IMR-90 (cell line): ENCODE measurements at regions not wholly inside any gene's neighbourhood (a gene's known extent, or its start where the extent isn't known, plus 50 kb on each side); places are given as distances from the start of the nearest gene placed in this dataset.

ENCODE experiments used
- ATAC-seq: fragments of 200-7000 bp; cut with Tn5 transposase; 2 replicates; pipeline ENCODE4 v1.9.1; 2020; ENCODE audit warnings: low read depth, mild to moderate bottlenecking, moderate library complexity
- BruUV-seq: library from RNA; stranded (reverse); fragments of 400-500 nt; replicated peaks from 2 replicates; lab custom pipeline; 2021; lab: Mats Ljungman, UMichigan
- CTCF ChIA-PET: fragments of 300-600 bp; formaldehyde crosslinking; extraction: SDS; loops from one replicate; lab custom pipeline; 2021; ENCODE audit warnings: antibody characterized with exemption; lab: Yijun Ruan, JAX
- POLR2A ChIA-PET: fragments of 300-600 bp; sonication (Branson Sonifier 250); formaldehyde crosslinking; loops from one replicate; lab custom pipeline; 2022; ENCODE audit warnings: antibody characterized with exemption; ENCODE audit not compliant: unreplicated experiment; lab: Charles Lee
- DNase-seq: peaks from one replicate; pipeline ENCODE4 v3.0.0; 2013
- H2AFZ ChIP-seq: replicated peaks from 2 replicates; pipeline ENCODE3; 2013; ENCODE audit warnings: low read length, mild to moderate bottlenecking; ENCODE audit not compliant: poor library complexity
- H2AK5ac ChIP-seq: 2 replicates; pipeline ENCODE4 v1.6.1; 2013; ENCODE audit warnings: low read depth, low read length, inconsistent platforms
- H2AK9ac ChIP-seq: replicated peaks from 2 replicates; pipeline ENCODE3; 2013; ENCODE audit warnings: mild to moderate bottlenecking, low read depth, low read length, moderate library complexity; ENCODE audit not compliant: poor library complexity
- H2BK120ac ChIP-seq: 2 replicates; pipeline ENCODE4 v1.6.1; 2013; ENCODE audit warnings: low read depth, low read length, inconsistent platforms
- H2BK15ac ChIP-seq: 3 replicates; pipeline ENCODE4 v1.6.1; 2013; ENCODE audit warnings: low read depth, low read length, inconsistent platforms
- H2BK20ac ChIP-seq: 2 replicates; pipeline ENCODE4 v1.6.1; 2013; ENCODE audit warnings: low read depth, mild to moderate bottlenecking, inconsistent platforms, low read length, moderate library complexity
- H2BK5ac ChIP-seq: 2 replicates; pipeline ENCODE4 v1.6.1; 2013; ENCODE audit warnings: mild to moderate bottlenecking, low read depth, low read length, inconsistent platforms; ENCODE audit not compliant: poor library complexity, severe bottlenecking
- H3K14ac ChIP-seq: replicated peaks from 2 replicates; pipeline ENCODE4 v1.6.1; 2013; ENCODE audit warnings: low read depth, low read length, inconsistent platforms
- H3K18ac ChIP-seq: 2 replicates; pipeline ENCODE4 v1.6.1; 2013; ENCODE audit warnings: low read depth, low read length, control low read depth
- H3K23ac ChIP-seq: 2 replicates; pipeline ENCODE4 v1.6.1; 2013; ENCODE audit warnings: low read depth, low read length, inconsistent platforms
- H3K27ac ChIP-seq: 2 replicates; pipeline ENCODE4 v1.5.1; 2013; ENCODE audit warnings: mild to moderate bottlenecking, control low read depth, low read length; ENCODE audit not compliant: insufficient read depth
- H3K27me3 ChIP-seq: 2 replicates; pipeline ENCODE4 v1.6.1; 2013; ENCODE audit warnings: low read length; ENCODE audit not compliant: control insufficient read depth, insufficient read depth
- H3K36me3 ChIP-seq: 2 replicates; pipeline ENCODE4 v1.6.1; 2013; ENCODE audit warnings: low read length, mixed read lengths; ENCODE audit not compliant: control insufficient read depth, insufficient read depth
- H3K4ac ChIP-seq: 2 replicates; pipeline ENCODE4 v1.6.1; 2013; ENCODE audit warnings: low read depth, low read length, inconsistent platforms
- H3K4me1 ChIP-seq: 2 replicates; pipeline ENCODE4 v1.6.1; 2013; ENCODE audit warnings: low read length, mixed read lengths; ENCODE audit not compliant: control insufficient read depth, insufficient read depth
- H3K4me2 ChIP-seq: 2 replicates; pipeline ENCODE4 v1.6.1; 2013; ENCODE audit warnings: low read depth, mild to moderate bottlenecking, control low read depth, low read length, moderate library complexity
- H3K4me3 ChIP-seq: 2 replicates; pipeline ENCODE4 v1.5.1; 2013; ENCODE audit warnings: low read depth, mild to moderate bottlenecking, control low read depth, low read length, moderate library complexity; ENCODE audit not compliant: insufficient read depth
- H3K56ac ChIP-seq: 2 replicates; pipeline ENCODE4 v1.6.1; 2013; ENCODE audit warnings: low read length, inconsistent platforms; ENCODE audit not compliant: insufficient read depth; ENCODE audit errors: extremely low read depth
- H3K79me1 ChIP-seq, 2 experiments: 2 replicates each; pipeline ENCODE4 v1.6.1; 2013; ENCODE audit warnings: low read length in 2 of 2, inconsistent platforms in 1 of 2, low read depth in 1 of 2
- H3K9ac ChIP-seq: 2 replicates; pipeline ENCODE4 v1.6.1; 2013; ENCODE audit warnings: low read depth, low read length, control low read depth
- H3K9me1 ChIP-seq: 2 replicates; pipeline ENCODE4 v1.6.1; 2013; ENCODE audit warnings: low read length, inconsistent platforms; ENCODE audit not compliant: insufficient read depth
- H3K9me3 ChIP-seq: 2 replicates; pipeline ENCODE4 v1.6.1; 2013; ENCODE audit warnings: low read length; ENCODE audit not compliant: control insufficient read depth, insufficient read depth
- H4K20me1 ChIP-seq: 2 replicates; pipeline ENCODE4 v1.6.1; 2013; ENCODE audit warnings: low read length, inconsistent platforms; ENCODE audit not compliant: insufficient read depth
- H4K5ac ChIP-seq: 2 replicates; pipeline ENCODE4 v1.6.1; 2013; ENCODE audit warnings: mild to moderate bottlenecking, low read depth, low read length, control low read depth
- H4K8ac ChIP-seq, 2 experiments: 2 replicates each; pipeline ENCODE4 v1.6.1; 2013; ENCODE audit warnings: low read depth in 2 of 2, low read length in 2 of 2, control low read depth in 1 of 2, inconsistent platforms in 1 of 2
- H4K91ac ChIP-seq: 2 replicates; pipeline ENCODE4 v1.6.1; 2013; ENCODE audit warnings: low read depth, low read length, inconsistent platforms; ENCODE audit not compliant: insufficient read depth
- BHLHE40 ChIP-seq: fragments of 150-350 bp; IDR thresholded peaks from 2 replicates; pipeline ENCODE4 v1.6.1; 2016; ENCODE audit warnings: mild to moderate bottlenecking, low read depth, low read length
- CEBPB ChIP-seq: IDR thresholded peaks from 2 replicates; pipeline ENCODE4 v1.6.1; 2012; ENCODE audit warnings: low read depth, low read length, improper control_type of control experiment
- CHD1 ChIP-seq: IDR thresholded peaks from 2 replicates; pipeline ENCODE4 v1.6.1; 2012; ENCODE audit warnings: low read depth, low read length, improper control_type of control experiment
- MAFK ChIP-seq: IDR thresholded peaks from 2 replicates; pipeline ENCODE4 v1.6.1; 2012; ENCODE audit warnings: low read depth, low read length, improper control_type of control experiment
- MXI1 ChIP-seq: IDR thresholded peaks from 2 replicates; pipeline ENCODE4 v1.6.1; 2012; ENCODE audit warnings: low read depth, mild to moderate bottlenecking, low read length, moderate library complexity, borderline replicate concordance
- NFE2L2 ChIP-seq: fragments of 150-350 bp; IDR thresholded peaks from 2 replicates; pipeline ENCODE4 v1.6.1; 2016; ENCODE audit warnings: low read depth, mild to moderate bottlenecking, low read length
- RAD21 ChIP-seq: IDR thresholded peaks from 2 replicates; pipeline ENCODE4 v1.6.1; 2012; ENCODE audit warnings: low read length, improper control_type of control experiment
- RCOR1 ChIP-seq: IDR thresholded peaks from 2 replicates; pipeline ENCODE4 v1.6.1; 2012; ENCODE audit warnings: mild to moderate bottlenecking, low read length, improper control_type of control experiment; ENCODE audit not compliant: insufficient replicate concordance
- RFX5 ChIP-seq: IDR thresholded peaks from 2 replicates; pipeline ENCODE4 v1.8.0; 2012; ENCODE audit warnings: low read depth, mild to moderate bottlenecking, low read length, moderate library complexity
- SMC3 ChIP-seq: fragments of 150-350 bp; IDR thresholded peaks from 2 replicates; pipeline ENCODE4 v1.6.1; 2016; ENCODE audit warnings: low read depth, mild to moderate bottlenecking, antibody characterized with exemption, low read length, moderate library complexity
- WGBS, 2 experiments: methylation state at CpG; one replicate each; pipeline versions ENCODE4 v1.1.5 to v1.1.7; 2013; ENCODE audit warnings: missing lambda C conversion rate in 2 of 2; ENCODE audit not compliant: insufficient read length in 1 of 2; ENCODE audit errors: extremely low coverage in 2 of 2; 5-methylcytosine and 5-hydroxymethylcytosine counted together
- dilution Hi-C: fragments of 300-500 bp; cut with HindIII; formaldehyde crosslinking; loops from one replicate; pipeline ENCODE4 v1.14.3; 2018; ENCODE audit warnings: low sequenced_read_pairs; ENCODE audit not compliant: unreplicated experiment
- in situ Hi-C: fragments of 300-500 bp; cut with MboI; formaldehyde crosslinking; loops from 3 replicates; pipeline ENCODE4 v1.14.3; 2019; ENCODE audit warnings: low sequenced_read_pairs, inconsistent platforms, mixed read lengths
- intact Hi-C: fragments of 100-400 bp; cut with micrococcal nuclease; formaldehyde crosslinking; loops from 2 replicates; pipeline ENCODE4 v1.10.0; 2022
- TF ChIP-seq, protein P1 (sequence below): conservative IDR thresholded peaks from 2 replicates; pipeline ENCODE4 v1.5.1; 2012; ENCODE audit warnings: mild to moderate bottlenecking, low read depth, low read length, improper control_type of control experiment
- TF ChIP-seq, protein P2 (sequence below): fragments of 150-350 bp; IDR thresholded peaks from 2 replicates; pipeline ENCODE4 v1.6.1; 2017; ENCODE audit warnings: mild to moderate bottlenecking, antibody characterized with exemption, low read length, low read depth

DNA sequence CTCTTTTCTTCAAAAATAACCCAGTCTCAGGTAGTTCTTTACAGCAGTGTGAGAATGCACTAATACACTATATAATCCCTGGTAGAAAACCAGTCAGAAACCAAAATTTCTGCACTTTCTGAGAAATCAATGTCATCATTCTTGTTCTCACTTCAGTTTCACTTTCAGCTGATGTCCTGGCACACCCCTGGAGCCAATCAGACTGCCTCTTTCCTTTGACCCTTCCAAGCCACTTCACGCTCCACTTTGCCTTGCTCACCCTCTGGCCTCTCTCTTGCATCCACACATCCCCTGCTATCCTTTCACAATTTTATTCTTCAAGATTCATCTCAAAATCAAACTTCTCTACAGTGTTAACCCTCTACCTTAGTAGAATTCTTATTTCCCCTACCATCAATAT, 181.1 kb downstream of the ASCL1 start:
- no peaks in the 10 kb centered on the region for H3K27me3 ChIP-seq
- H4K8ac ChIP-seq, result no peak overlapping the region
- H3K79me1 ChIP-seq, result no peaks in the 10 kb centered on the region
- whole genome bisulfite sequencing, 2 experiments, result 89% methylated on average over 1 of the region's 1 CpG; no CpG with 5 or more reads in 1 of the 2 experiments
- DNase-seq (no peak), ATAC-seq (no peak)
- H3K4ac ChIP-seq, result no peak overlapping the region
- no peak overlapping the region for H2BK5ac ChIP-seq
- H3K4me2 ChIP-seq, result no peak overlapping the region
- H3K56ac ChIP-seq, result no peak overlapping the region
- no peak overlapping the region for H2BK15ac ChIP-seq
- CTCF ChIA-PET, result no interaction called here
- H2AK5ac ChIP-seq, result no peak overlapping the region
- no peaks in the 10 kb centered on the region for H3K9me1 ChIP-seq
- H3K14ac ChIP-seq, result no peak overlapping the region
- TF ChIP-seq SMC3 (no peak), MXI1 (no peak), CHD1 (no peak), RAD21 (no peak), RFX5 (no peak), BHLHE40 (no peak), MAFK (no peak), RCOR1 (no peak), NFE2L2 (no peak), CEBPB (no peak)
- TF ChIP-seq, protein P1, sequence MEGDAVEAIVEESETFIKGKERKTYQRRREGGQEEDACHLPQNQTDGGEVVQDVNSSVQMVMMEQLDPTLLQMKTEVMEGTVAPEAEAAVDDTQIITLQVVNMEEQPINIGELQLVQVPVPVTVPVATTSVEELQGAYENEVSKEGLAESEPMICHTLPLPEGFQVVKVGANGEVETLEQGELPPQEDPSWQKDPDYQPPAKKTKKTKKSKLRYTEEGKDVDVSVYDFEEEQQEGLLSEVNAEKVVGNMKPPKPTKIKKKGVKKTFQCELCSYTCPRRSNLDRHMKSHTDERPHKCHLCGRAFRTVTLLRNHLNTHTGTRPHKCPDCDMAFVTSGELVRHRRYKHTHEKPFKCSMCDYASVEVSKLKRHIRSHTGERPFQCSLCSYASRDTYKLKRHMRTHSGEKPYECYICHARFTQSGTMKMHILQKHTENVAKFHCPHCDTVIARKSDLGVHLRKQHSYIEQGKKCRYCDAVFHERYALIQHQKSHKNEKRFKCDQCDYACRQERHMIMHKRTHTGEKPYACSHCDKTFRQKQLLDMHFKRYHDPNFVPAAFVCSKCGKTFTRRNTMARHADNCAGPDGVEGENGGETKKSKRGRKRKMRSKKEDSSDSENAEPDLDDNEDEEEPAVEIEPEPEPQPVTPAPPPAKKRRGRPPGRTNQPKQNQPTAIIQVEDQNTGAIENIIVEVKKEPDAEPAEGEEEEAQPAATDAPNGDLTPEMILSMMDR, result no peak
- TF ChIP-seq, protein P2, sequence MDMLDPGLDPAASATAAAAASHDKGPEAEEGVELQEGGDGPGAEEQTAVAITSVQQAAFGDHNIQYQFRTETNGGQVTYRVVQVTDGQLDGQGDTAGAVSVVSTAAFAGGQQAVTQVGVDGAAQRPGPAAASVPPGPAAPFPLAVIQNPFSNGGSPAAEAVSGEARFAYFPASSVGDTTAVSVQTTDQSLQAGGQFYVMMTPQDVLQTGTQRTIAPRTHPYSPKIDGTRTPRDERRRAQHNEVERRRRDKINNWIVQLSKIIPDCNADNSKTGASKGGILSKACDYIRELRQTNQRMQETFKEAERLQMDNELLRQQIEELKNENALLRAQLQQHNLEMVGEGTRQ, result no peak
- no TSS peak for BruUV-seq
- H3K36me3 ChIP-seq, result no peaks in the 10 kb centered on the region
- no peak overlapping the region for H3K9ac ChIP-seq
- H3K4me3 ChIP-seq, result no peak overlapping the region
- no peak overlapping the region for H3K27ac ChIP-seq
- no peak overlapping the region for H2AK9ac ChIP-seq
- intact Hi-C loops (no loop called here), dilution Hi-C loops (no loop called here), in situ Hi-C loops (no loop called here)
- no peak overlapping the region for H2AFZ ChIP-seq
- H2BK20ac ChIP-seq, result no peak overlapping the region
- H2BK120ac ChIP-seq, result no peak overlapping the region
- no peak overlapping the region for H3K18ac ChIP-seq
- H4K5ac ChIP-seq, result no peak overlapping the region
- POLR2A ChIA-PET, result no interaction called here
- no peaks in the 10 kb centered on the region for H4K20me1 ChIP-seq
- no peak overlapping the region for H4K91ac ChIP-seq
- H3K23ac ChIP-seq, result no peak overlapping the region
- H3K4me1 ChIP-seq, result no peaks in the 10 kb centered on the region
- peaks cover 14% of the 10 kb centered on the region for H3K9me3 ChIP-seq
